ENCODE measurements at regions not wholly inside any gene's neighbourhood (a gene's known extent, or its start where the extent isn't known, plus 50 kb on each side); places are given as distances from the start of the nearest gene placed in this dataset.
"Not testable (repeated sequence)": the region's sequence is repeated elsewhere in the genome, so short reads cannot be mapped to it uniquely, and the experiment has no call there.

- DNase-seq (ENCODE audit: low read depth) = no peak
These were observed 99.4 kb upstream of the PTPN3 start for GRCh38 chr9:109597496-109597895.

- no peak for DNase-seq (ENCODE audit: low read depth)
These were observed 101.0 kb upstream of the PTPN3 start for GRCh38 chr9:109599131-109599530.

GRCh38 chr9:109599711-109600110 is 101.6 kb upstream of the PTPN3 start:
- no peak for DNase-seq (ENCODE audit: low read depth)

- DNase-seq (ENCODE audit: low read depth) = peak; percentile 53
These were observed 102.0 kb upstream of the PTPN3 start for GRCh38 chr9:109600142-109600541.

GRCh38 chr9:109601181-109601580 is 103.1 kb upstream of the PTPN3 start:
- no peak for DNase-seq (ENCODE audit: low read depth)

- no peak for DNase-seq (ENCODE audit: low read depth)
These were observed 104.9 kb upstream of the PTPN3 start for GRCh38 chr9:109602987-109603386.

GRCh38 chr9:109604131-109604530 is 106.0 kb upstream of the PTPN3 start:
- DNase-seq (ENCODE audit: low read depth) = no peak

- DNase-seq (ENCODE audit: low read depth) = no peak
These were observed 106.7 kb upstream of the PTPN3 start for GRCh38 chr9:109604781-109605180.

GRCh38 chr9:109609060-109609459 is 111.0 kb upstream of the PTPN3 start:
- DNase-seq (ENCODE audit: low read depth) = no peak

GRCh38 chr9:109616571-109617120 is 118.5 kb upstream of the PTPN3 start:
- no peak for DNase-seq (ENCODE audit: low read depth)

GRCh38 chr9:109619310-109619709 is 121.2 kb upstream of the PTPN3 start:
- DNase-seq (ENCODE audit: low read depth) = no peak

GRCh38 chr9:109624143-109624542 is 126.0 kb upstream of the PTPN3 start:
- DNase-seq (ENCODE audit: low read depth) = no peak

- no peak for DNase-seq (ENCODE audit: low read depth)
These were observed 126.8 kb upstream of the PTPN3 start for GRCh38 chr9:109624896-109625295.

GRCh38 chr9:109627042-109627441 is 128.9 kb upstream of the PTPN3 start:
- DNase-seq (ENCODE audit: low read depth) = no peak

- no peak for DNase-seq (ENCODE audit: low read depth)
These were observed 131.5 kb upstream of the PTPN3 start for GRCh38 chr9:109629615-109630014.

GRCh38 chr9:109632817-109633216 is 134.7 kb upstream of the PTPN3 start:
- DNase-seq (ENCODE audit: low read depth) = no peak

GRCh38 chr9:109639674-109640579 is 140.1 kb upstream of the PALM2AKAP2 start:
- peak; percentile 23 for DNase-seq (ENCODE audit: low read depth)

GRCh38 chr9:109640580-109641371 is 139.2 kb upstream of the PALM2AKAP2 start:
- peak; percentile 30 for DNase-seq (ENCODE audit: low read depth)

- DNase-seq (ENCODE audit: low read depth) = no peak
These were observed 138.7 kb upstream of the PALM2AKAP2 start for GRCh38 chr9:109641372-109641659.

GRCh38 chr9:109652112-109652511 is 127.9 kb upstream of the PALM2AKAP2 start:
- peak; percentile 40 for DNase-seq (ENCODE audit: low read depth)

GRCh38 chr9:109652971-109653370 is 127.0 kb upstream of the PALM2AKAP2 start:
- peak; percentile 65 for DNase-seq (ENCODE audit: low read depth)

- DNase-seq (ENCODE audit: low read depth) = peak; percentile 8
These were observed 126.5 kb upstream of the PALM2AKAP2 start for GRCh38 chr9:109653470-109653869.

- not testable (repeated sequence) for DNase-seq (ENCODE audit: low read depth)
These were observed 116.0 kb upstream of the PALM2AKAP2 start for GRCh38 chr9:109663978-109664377.

All from ELR (cell line).